B cell (primary cell): ENCODE measurements at regions not wholly inside any gene's neighbourhood (a gene's known extent, or its start where the extent isn't known, plus 50 kb on each side); places are given as distances from the start of the nearest gene placed in this dataset.

Source experiments
- ATAC-seq: fragments of 200-7000 bp; cut with Tn5 transposase; one replicate; pipeline ENCODE4 v1.10.0; 2021; ENCODE audit warnings: low read depth, mild to moderate bottlenecking, moderate number of reproducible peaks, moderate library complexity
- CTCF ChIA-PET: fragments of 350-600 bp; sonication (Branson Sonifier 250); formaldehyde crosslinking; loops from one replicate; lab custom pipeline; 2021; ENCODE audit warnings: antibody characterized with exemption, inconsistent platforms; lab: Charles Lee
- POLR2A ChIA-PET: fragments of 350-600 bp; sonication (Branson Sonifier 250); formaldehyde crosslinking; loops from one replicate; lab custom pipeline; 2021; ENCODE audit warnings: antibody characterized with exemption; lab: Charles Lee
- DNase-seq: peaks from one replicate; pipeline ENCODE4 v3.0.0; 2013
- H2AFZ ChIP-seq: 2 replicates; pipeline ENCODE4 v1.6.1; 2012; ENCODE audit warnings: mild to moderate bottlenecking, low read depth, low read length; ENCODE audit not compliant: insufficient read depth, poor library complexity, severe bottlenecking
- H3K27ac ChIP-seq, 2 donors: 1 replicate in 1 of 2; 2 replicates in 1 of 2; pipeline ENCODE4 v1.5.1; 2012 to 2013; ENCODE audit warnings: low read length in 2 of 2, mild to moderate bottlenecking in 2 of 2, moderate library complexity in 1 of 2
- H3K27me3 ChIP-seq, 4 experiments: fragments of 200-600 bp in 1 of 4; sonication (generic) in 1 of 4; replicated peaks in 1 of 4; 1 replicate in 2 of 4; 2 replicates in 2 of 4; pipeline versions ENCODE4 v1.6.1 to v1.7.0; 2013 to 2016; ENCODE audit warnings: low read length in 3 of 4, mild to moderate bottlenecking in 2 of 4, mixed read lengths in 1 of 4, moderate library complexity in 1 of 4; ENCODE audit not compliant: insufficient read depth in 4 of 4, control insufficient read depth in 3 of 4; ENCODE audit errors: control extremely low read depth in 1 of 4
- H3K36me3 ChIP-seq, 2 experiments: replicated peaks in 1 of 2; 1 replicate in 1 of 2; 2 replicates in 1 of 2; pipeline versions ENCODE4 v1.6.1 to v1.7.1; 2013; ENCODE audit warnings: low read length in 1 of 2; ENCODE audit not compliant: insufficient read depth in 2 of 2, control insufficient read depth in 1 of 2; ENCODE audit errors: control extremely low read depth in 1 of 2, extremely low read depth in 1 of 2
- H3K4me1 ChIP-seq, 2 donors: fragments of 200-600 bp in 1 of 2; sonication (generic) in 1 of 2; 1 replicate in 1 of 2; 2 replicates in 1 of 2; pipeline versions ENCODE4 v1.5.1 to v1.6.1; 2013 to 2017; ENCODE audit warnings: low read length in 2 of 2; ENCODE audit not compliant: control insufficient read depth in 2 of 2, insufficient read depth in 2 of 2
- H3K4me2 ChIP-seq: replicated peaks from 2 replicates; pipeline ENCODE3; 2012; ENCODE audit warnings: mild to moderate bottlenecking, low read depth, low read length; ENCODE audit not compliant: poor library complexity, severe bottlenecking
- H3K4me3 ChIP-seq, 5 experiments: fragments of 200-600 bp in 1 of 5; sonication (generic) in 1 of 5; 1 replicate in 3 of 5; 2 replicates in 2 of 5; pipeline versions ENCODE4 v1.5.1 to v1.7.0; 2011 to 2016; ENCODE audit warnings: low read length in 4 of 5, mild to moderate bottlenecking in 4 of 5, low read depth in 2 of 5, control low read depth in 1 of 5, moderate library complexity in 1 of 5; ENCODE audit not compliant: insufficient read depth in 1 of 5; ENCODE audit errors: control extremely low read depth in 1 of 5, extremely low read depth in 1 of 5
- H3K79me2 ChIP-seq: fragments of 200-600 bp; sonication (generic); one replicate; pipeline ENCODE4 v1.6.0; 2016; ENCODE audit warnings: low read length; ENCODE audit not compliant: control insufficient read depth, insufficient read depth
- H3K9ac ChIP-seq: fragments of 200-600 bp; sonication (generic); 2 replicates; pipeline ENCODE4 v1.6.1; 2017; ENCODE audit warnings: mild to moderate bottlenecking, low read length, moderate library complexity
- H3K9me3 ChIP-seq, 3 donors: one replicate each; pipeline versions ENCODE4 v1.6.1 to v1.7.1; 2013; ENCODE audit warnings: low read length in 2 of 3; ENCODE audit not compliant: control insufficient read depth in 2 of 3, insufficient read depth in 1 of 3; ENCODE audit errors: control extremely low read depth in 1 of 3
- H4K20me1 ChIP-seq: 2 replicates; pipeline ENCODE4 v1.6.0; 2012; ENCODE audit warnings: mild to moderate bottlenecking, low read length; ENCODE audit not compliant: insufficient read depth, control insufficient read depth, poor library complexity, severe bottlenecking
- H3K27ac Mint-ChIP-seq: one replicate; pipeline ENCODE4 v1.8.0; 2021; ENCODE audit warnings: mixed read lengths
- H3K27me3 Mint-ChIP-seq: one replicate; pipeline ENCODE4 v1.8.0; 2021; ENCODE audit warnings: mixed read lengths
- H3K4me1 Mint-ChIP-seq: one replicate; pipeline ENCODE4 v1.8.0; 2021; ENCODE audit warnings: mixed read lengths
- H3K4me3 Mint-ChIP-seq: one replicate; pipeline ENCODE4 v1.8.0; 2021; ENCODE audit warnings: mixed read lengths
- H3K9me3 Mint-ChIP-seq: one replicate; pipeline ENCODE4 v1.8.0; 2022; ENCODE audit warnings: mixed read lengths; ENCODE audit not compliant: insufficient read depth
- EZH2 ChIP-seq: IDR thresholded peaks from 2 replicates; pipeline ENCODE4 v1.6.1; 2012; ENCODE audit warnings: borderline replicate concordance, low read depth, mild to moderate bottlenecking, moderate library complexity, low read length; ENCODE audit not compliant: insufficient read depth, poor library complexity, severe bottlenecking
- WGBS: methylation state at CpG from one replicate; pipeline ENCODE4 v1.1.5; 2013; ENCODE audit warnings: missing lambda C conversion rate; ENCODE audit not compliant: insufficient coverage; 5-methylcytosine and 5-hydroxymethylcytosine counted together
- intact Hi-C: fragments of 100-400 bp; cut with micrococcal nuclease; formaldehyde crosslinking; loops from one replicate; pipeline ENCODE4 v1.10.0; 2022
- TF ChIP-seq, protein P1 (sequence below): fragments of 200-600 bp; IDR thresholded peaks from one replicate; pipeline ENCODE4 v1.8.0; 2022; ENCODE audit warnings: antibody characterized with exemption, mild to moderate bottlenecking

DNA sequence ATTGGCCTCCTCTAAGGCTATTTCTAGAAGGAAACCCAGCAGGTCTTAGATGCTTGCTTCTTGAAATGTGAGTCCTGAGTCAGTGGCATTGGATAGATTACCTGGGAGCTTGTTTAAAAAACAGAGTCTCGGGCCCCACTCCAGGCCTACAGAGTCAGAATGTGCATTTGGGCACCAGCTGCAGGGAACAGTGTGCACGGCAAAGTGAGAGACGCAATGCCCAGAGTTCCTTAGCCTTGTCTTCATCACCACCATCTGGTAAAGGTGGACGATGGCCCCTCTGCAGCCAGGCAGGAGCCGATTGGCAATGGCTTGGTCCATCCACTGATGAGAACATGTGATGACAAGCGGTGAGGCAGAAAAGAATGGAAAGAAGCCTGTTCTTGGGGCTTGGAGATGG, 102.1 kb upstream of the TSC22D1 start:
- Mint-ChIP-seq H3K27me3 (no peaks in the 10 kb centered on the region), H3K9me3 (no peaks in the 10 kb centered on the region), H3K27ac (no peak overlapping the region), H3K4me1 (no peaks in the 10 kb centered on the region), H3K4me3 (no peak overlapping the region)
- CTCF ChIA-PET = no interaction called here
- H3K79me2 ChIP-seq = no peaks in the 10 kb centered on the region
- TF ChIP-seq, protein P1, sequence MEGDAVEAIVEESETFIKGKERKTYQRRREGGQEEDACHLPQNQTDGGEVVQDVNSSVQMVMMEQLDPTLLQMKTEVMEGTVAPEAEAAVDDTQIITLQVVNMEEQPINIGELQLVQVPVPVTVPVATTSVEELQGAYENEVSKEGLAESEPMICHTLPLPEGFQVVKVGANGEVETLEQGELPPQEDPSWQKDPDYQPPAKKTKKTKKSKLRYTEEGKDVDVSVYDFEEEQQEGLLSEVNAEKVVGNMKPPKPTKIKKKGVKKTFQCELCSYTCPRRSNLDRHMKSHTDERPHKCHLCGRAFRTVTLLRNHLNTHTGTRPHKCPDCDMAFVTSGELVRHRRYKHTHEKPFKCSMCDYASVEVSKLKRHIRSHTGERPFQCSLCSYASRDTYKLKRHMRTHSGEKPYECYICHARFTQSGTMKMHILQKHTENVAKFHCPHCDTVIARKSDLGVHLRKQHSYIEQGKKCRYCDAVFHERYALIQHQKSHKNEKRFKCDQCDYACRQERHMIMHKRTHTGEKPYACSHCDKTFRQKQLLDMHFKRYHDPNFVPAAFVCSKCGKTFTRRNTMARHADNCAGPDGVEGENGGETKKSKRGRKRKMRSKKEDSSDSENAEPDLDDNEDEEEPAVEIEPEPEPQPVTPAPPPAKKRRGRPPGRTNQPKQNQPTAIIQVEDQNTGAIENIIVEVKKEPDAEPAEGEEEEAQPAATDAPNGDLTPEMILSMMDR = no peak
- TF ChIP-seq EZH2 = no peak
- POLR2A ChIA-PET = no interaction called here
- no peaks in the 10 kb centered on the region for H3K9me3 ChIP-seq
- no peaks in the 10 kb centered on the region for H3K4me1 ChIP-seq
- H2AFZ ChIP-seq = no peak overlapping the region
- no peak overlapping the region for H3K9ac ChIP-seq
- H3K36me3 ChIP-seq = no peaks in the 10 kb centered on the region
- 96% methylated on average over 6 of the region's 6 CpGs for WGBS
- H3K4me3 ChIP-seq = no peak overlapping the region
- intact Hi-C loops = no loop called here
- ATAC-seq (no peak), DNase-seq (no peak)
- H3K4me2 ChIP-seq = no peak overlapping the region
- no peaks in the 10 kb centered on the region for H3K27me3 ChIP-seq
- no peak overlapping the region for H3K27ac ChIP-seq
- no peaks in the 10 kb centered on the region for H4K20me1 ChIP-seq

DNA sequence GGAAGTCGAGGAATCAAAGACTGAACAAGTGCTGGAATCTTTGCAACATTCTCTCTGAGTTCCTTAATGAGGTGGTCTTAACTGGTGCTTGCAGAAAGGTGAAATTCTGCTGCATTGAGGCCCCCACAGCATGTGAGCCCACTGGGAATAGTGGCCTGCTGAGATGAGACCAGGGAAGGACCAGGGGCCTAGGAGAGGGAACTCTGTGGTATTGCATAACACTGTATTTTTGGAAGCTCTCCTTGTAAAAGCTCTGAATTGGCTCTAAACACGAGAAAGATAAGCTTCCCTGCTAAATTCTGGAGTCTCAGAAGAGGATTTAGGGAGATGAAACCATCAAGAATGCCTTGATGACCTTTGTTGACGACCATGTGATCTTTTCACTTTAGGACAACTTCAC, 100.4 kb upstream of the TSC22D1 start:
- DNase-seq (no peak), ATAC-seq (no peak)
- Mint-ChIP-seq H3K27ac (no peak overlapping the region), H3K4me1 (no peaks in the 10 kb centered on the region), H3K4me3 (no peak overlapping the region), H3K9me3 (no peaks in the 10 kb centered on the region), H3K27me3 (peaks cover 3% of the 10 kb centered on the region)
- POLR2A ChIA-PET = no interaction called here
- no peaks in the 10 kb centered on the region for H3K36me3 ChIP-seq
- H3K27ac ChIP-seq = no peak overlapping the region
- WGBS = 57% methylated on average over 1 of the region's 3 CpGs
- no peaks in the 10 kb centered on the region for H4K20me1 ChIP-seq
- no peaks in the 10 kb centered on the region for H3K79me2 ChIP-seq
- no peaks in the 10 kb centered on the region for H3K9me3 ChIP-seq
- CTCF ChIA-PET = no interaction called here
- no peak overlapping the region for H3K4me2 ChIP-seq
- no peak overlapping the region for H2AFZ ChIP-seq
- H3K4me1 ChIP-seq = no peaks in the 10 kb centered on the region
- TF ChIP-seq EZH2 = no peak
- TF ChIP-seq, protein P1 = no peak
- intact Hi-C loops = no loop called here
- no peak overlapping the region for H3K4me3 ChIP-seq
- no peak overlapping the region for H3K9ac ChIP-seq
- no peaks in the 10 kb centered on the region for H3K27me3 ChIP-seq
